ENCODE measurements at regions not wholly inside any gene's neighbourhood (a gene's known extent, or its start where the extent isn't known, plus 50 kb on each side); places are given as distances from the start of the nearest gene placed in this dataset.

DNA sequence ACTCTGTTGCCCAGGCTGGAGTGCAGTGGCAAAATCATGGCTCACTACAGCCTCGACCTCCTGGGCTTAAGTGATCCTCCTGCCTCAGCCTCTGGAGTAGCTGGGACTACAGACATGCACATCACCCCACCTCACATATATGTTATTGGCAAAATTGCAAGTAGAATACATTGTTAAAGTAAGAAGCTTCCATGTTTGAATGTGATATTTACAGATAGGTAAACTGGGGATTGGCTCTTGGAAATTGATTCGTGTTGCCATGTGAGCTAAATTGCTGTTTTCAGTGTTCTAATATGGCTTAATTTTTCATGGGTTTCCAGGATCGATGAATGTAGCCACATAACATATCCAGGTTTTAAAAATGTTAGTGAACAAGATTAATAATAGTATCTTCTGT lies 149.0 kb upstream of the ZNF217 start:
- Mint-ChIP-seq H3K27me3 (ENCODE audit: low read depth in 3 of 3) (peaks cover 0 to 2% (median 2%) of the 10 kb centered on the region in 3 donors), H3K4me1 (peaks cover 12 to 22% of the 10 kb centered on the region in 2 donors), H3K4me3 (no peak overlapping the region), H3K27ac (no peak overlapping the region), H3K9me3 (no peaks in the 10 kb centered on the region), H3K36me3 (peaks cover 0 to 3% (median 0%) of the 10 kb centered on the region in 3 donors)
- DNase-seq = no peak

DNA sequence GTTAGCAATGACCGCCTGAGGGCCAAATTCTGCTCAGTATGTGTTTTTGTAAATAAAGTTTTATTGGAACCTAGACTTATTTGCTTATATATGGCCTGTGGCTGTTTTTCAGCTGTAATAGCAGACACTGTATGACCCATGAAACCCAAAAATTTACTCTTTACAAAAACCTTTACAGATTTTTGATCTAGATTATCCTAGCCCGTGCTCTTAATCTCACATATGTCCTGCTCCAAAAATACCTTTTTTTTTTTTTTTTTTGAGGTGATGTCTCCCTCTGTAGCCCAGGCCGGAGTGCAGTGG lies 148.0 kb upstream of the ZNF217 start:
- H3K27me3 Mint-ChIP-seq (ENCODE audit: low read depth in 3 of 3) = peaks cover 0 to 5% (median 0%) of the 10 kb centered on the region in 3 donors
- peaks cover 0 to 3% (median 0%) of the 10 kb centered on the region in 3 donors for H3K36me3 Mint-ChIP-seq
- no peak for DNase-seq
- no peak overlapping the region for H3K27ac Mint-ChIP-seq
- no peaks in the 10 kb centered on the region for H3K9me3 Mint-ChIP-seq
- peaks cover 21 to 32% of the 10 kb centered on the region in 2 donors for H3K4me1 Mint-ChIP-seq
- no peak overlapping the region for H3K4me3 Mint-ChIP-seq

DNA sequence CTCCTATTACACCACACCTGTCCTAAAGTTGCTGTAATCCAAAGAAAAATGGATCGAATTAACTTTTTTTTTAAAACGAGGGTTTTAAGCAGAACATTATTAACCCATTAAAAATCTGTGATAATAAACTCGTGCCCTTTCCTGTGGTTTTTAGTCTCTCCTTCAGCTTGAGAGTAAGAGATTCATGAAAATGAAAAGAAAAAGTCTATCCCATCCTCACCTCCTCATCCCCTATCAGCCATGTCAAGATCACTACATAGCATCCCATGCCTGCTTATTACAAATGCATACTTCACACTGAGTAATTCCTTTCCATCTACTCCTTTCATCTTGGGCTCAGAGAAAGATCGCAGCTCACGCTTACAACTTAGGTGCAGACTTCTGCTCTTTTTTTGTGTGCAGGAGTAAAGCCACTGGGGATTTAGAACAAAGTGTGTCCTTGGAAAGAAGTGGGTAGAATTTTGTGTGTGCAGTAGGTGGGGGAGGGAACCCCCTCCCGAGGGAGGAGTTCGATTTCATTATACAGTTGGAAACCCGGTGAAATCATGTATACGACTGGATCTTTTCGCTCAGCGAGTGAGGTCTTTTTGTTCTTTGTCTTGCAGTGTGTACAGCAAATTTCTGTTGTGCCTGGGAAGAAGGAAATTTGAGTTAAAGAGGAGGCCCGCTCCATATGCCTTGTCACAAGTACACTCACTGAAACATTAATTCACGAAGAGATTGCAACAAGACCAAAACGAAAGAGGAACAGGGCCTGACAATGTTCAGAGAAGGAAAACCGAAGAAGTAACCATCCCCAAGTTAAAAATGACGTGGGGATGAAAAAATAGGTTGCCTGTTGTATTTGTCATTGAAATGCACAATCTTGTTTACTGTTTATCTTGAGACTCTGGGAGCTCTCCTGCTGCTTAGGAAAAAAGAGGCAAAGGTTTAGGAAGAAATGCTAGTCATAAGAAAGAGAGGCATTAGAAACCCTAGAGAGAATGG lies 146.5 kb upstream of the ZNF217 start:
- Mint-ChIP-seq H3K4me1 (peaks cover 29 to 44% of the 10 kb centered on the region in 2 donors), H3K27ac (peak overlapping the region in 5 of 6 donors; percentile 21 to 88 (median 64)), H3K36me3 (peaks cover 0 to 3% (median 0%) of the 10 kb centered on the region in 3 donors), H3K4me3 (peak overlapping the region; percentile 4 to 79 (median 69)), H3K9me3 (no peaks in the 10 kb centered on the region), H3K27me3 (ENCODE audit: low read depth in 3 of 3) (peaks cover 0 to 7% (median 5%) of the 10 kb centered on the region in 3 donors)
- no peak for DNase-seq

DNA sequence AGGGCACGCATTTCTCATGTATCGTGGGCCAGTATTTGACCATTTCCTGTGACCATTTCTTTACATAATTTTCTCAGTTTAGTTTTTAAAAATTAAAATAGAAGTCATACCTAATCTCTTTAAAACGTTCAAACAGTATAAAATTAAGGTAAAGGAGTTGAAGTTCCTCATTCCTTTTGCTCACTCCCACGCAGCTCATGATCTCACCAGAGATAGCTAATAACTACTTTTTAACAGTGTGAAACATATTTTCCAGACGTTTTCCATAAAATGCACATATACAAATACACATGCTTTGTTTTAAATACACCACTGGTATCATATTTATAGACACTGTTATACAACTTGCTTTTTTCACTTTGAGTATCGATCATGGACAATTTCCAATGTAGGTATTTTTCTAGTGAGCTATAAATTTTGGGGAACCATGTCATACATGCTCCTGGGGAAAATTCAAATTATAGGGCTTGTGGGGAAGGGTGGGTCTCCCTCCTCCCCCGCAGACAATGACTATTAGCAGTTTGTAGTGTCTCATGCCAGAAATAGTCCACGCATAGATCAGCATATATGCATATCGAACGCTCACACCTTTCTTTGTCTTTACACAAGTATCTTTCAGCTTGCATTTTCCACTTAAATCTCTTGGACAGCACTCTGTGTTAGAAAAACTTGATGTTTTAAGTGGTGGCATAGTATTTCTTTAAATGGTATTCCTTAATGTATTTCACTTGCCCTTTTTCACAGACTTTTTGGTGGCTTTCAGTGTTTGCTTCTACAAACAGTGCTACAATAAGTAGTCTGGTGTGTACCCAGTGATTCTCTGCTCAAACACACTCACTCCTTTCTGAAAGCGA lies 145.5 kb upstream of the ZNF217 start:
- H3K36me3 Mint-ChIP-seq = peaks cover 0 to 3% (median 0%) of the 10 kb centered on the region in 3 donors
- peak overlapping the region in 1 of 6 donors; percentile 64 for H3K27ac Mint-ChIP-seq
- no peak overlapping the region for H3K4me3 Mint-ChIP-seq
- DNase-seq = no peak
- H3K27me3 Mint-ChIP-seq (ENCODE audit: low read depth in 3 of 3) = peaks cover 0 to 7% (median 5%) of the 10 kb centered on the region in 3 donors
- H3K9me3 Mint-ChIP-seq = no peaks in the 10 kb centered on the region
- peaks cover 29 to 44% of the 10 kb centered on the region in 2 donors for H3K4me1 Mint-ChIP-seq

DNA sequence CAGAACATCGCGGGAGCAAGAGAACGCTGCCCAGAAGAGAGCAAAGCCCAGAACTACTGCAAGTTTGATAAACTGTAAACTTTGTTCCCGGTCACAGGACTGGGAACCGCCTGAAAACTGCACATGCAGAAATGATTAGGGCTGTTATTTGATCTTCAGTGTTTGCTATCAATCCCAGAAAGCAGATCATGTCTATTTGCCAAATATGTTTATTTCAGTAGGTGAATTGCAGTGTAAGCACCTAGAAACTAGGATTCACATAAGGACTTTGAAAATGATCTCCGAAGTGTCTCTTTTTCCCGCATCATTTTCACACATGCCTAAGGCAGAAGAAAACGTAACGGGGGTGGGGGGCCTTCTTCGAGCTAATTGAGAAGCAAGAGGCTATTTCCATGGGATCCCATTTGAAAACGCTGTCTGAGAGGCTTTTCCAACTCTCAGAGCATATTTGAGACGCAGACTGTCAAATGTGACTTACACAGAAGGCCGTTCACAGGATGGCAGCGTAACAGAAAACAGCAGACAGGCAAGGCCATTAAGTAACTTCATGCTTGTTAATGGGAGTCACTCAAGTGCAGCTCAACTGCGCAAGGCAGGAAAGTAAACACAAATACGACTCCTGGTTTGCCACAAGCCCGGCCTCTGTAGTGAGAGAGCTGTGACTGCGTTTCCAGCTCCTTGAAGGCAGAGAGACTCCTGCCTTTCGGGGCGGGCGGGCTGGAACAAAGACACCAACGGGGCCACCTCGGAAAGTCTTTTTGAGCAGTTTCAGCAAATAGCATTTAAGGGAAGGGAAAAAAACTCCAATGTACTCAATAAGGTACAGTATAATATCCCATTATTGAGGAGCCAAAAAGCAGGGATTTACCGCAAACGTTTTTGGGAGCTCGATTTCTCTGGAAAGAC lies 144.7 kb upstream of the ZNF217 start:
- no peak overlapping the region for H3K4me3 Mint-ChIP-seq
- no peak for DNase-seq
- peak overlapping the region in 1 of 6 donors; percentile 27 for H3K27ac Mint-ChIP-seq
- peaks cover 29 to 44% of the 10 kb centered on the region in 2 donors for H3K4me1 Mint-ChIP-seq
- H3K36me3 Mint-ChIP-seq = peaks cover 0 to 2% (median 0%) of the 10 kb centered on the region in 3 donors
- H3K9me3 Mint-ChIP-seq = peaks cover 0 to 1% (median 0%) of the 10 kb centered on the region in 6 donors
- peaks cover 0 to 7% (median 5%) of the 10 kb centered on the region in 3 donors for H3K27me3 Mint-ChIP-seq (ENCODE audit: low read depth in 3 of 3)

DNA sequence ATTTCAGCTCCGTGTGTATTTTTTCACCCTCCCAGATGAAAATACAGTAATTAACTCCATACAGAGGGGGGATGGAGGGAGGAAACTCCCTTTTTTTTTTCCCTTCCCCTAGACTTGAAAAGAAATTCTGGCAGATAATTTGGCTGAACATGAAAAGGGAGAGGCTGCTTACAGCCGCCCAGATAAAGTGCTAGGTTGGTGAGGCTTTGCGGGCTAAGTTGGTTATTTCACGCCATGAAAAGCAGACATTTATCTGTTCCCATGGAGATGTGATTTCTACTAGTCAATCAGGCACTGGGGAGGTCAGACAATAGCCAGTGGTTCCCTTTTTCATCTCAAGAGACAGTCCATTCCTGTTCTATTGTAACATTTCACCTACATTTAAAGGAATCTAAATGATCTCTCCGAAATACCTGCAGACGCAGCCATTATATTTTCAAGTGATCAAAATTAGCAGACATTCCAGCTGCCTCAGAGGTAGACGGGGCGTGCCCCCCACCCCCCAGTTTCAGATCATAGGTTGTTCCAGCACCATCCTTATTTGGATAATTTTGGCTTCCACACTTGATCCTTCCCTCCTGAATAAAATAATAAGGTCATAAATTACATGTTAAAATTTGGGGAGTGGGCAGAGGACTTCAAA lies 143.9 kb upstream of the ZNF217 start:
- H3K27ac Mint-ChIP-seq = peak overlapping the region in 4 of 6 donors; percentile 56 to 77 (median 64)
- peaks cover 1 to 8% (median 7%) of the 10 kb centered on the region in 3 donors for H3K27me3 Mint-ChIP-seq (ENCODE audit: low read depth in 3 of 3)
- peaks cover 0 to 1% (median 0%) of the 10 kb centered on the region in 6 donors for H3K9me3 Mint-ChIP-seq
- peak overlapping the region in 3 of 5 donors; percentile 57 to 60 (median 59) for H3K4me3 Mint-ChIP-seq
- peaks cover 0 to 6% (median 0%) of the 10 kb centered on the region in 3 donors for H3K36me3 Mint-ChIP-seq
- peaks cover 29 to 44% of the 10 kb centered on the region in 2 donors for H3K4me1 Mint-ChIP-seq
- no peak for DNase-seq

DNA sequence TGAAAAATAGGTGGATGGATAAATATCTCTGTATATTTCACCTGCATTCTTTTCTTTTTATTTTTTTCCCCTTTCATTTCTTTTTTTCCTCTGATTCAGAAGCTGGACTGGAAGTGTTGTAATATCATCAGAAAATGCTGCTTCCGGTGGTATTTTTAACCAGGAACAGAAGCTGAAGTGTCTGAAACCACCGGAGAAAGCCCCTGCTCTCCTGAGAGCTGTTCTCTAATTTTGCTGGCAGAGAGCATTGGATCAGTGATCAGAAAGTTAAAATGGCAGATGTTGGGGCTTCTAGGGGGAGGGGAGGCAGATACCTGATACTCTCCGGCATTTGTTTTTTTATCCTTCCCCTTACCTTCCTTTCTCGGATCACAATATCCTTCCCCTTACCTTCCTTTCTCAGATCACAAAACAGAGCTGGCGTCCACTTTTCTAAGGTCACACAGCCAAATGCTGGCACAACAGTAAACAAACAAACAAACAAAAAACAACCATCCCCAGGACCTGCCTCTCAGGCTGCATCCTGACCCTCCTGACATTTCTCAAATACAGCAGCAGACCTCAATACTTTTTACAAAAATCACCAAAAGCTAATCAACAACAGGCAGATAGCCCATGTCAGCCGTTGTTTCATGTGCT lies 143.2 kb upstream of the ZNF217 start:
- Mint-ChIP-seq H3K27ac (peak overlapping the region; percentile 13 to 81 (median 64)), H3K36me3 (peaks cover 0 to 6% (median 0%) of the 10 kb centered on the region in 3 donors)
- peak in 2 of 3 donors; percentile 14 to 42 for DNase-seq

DNA sequence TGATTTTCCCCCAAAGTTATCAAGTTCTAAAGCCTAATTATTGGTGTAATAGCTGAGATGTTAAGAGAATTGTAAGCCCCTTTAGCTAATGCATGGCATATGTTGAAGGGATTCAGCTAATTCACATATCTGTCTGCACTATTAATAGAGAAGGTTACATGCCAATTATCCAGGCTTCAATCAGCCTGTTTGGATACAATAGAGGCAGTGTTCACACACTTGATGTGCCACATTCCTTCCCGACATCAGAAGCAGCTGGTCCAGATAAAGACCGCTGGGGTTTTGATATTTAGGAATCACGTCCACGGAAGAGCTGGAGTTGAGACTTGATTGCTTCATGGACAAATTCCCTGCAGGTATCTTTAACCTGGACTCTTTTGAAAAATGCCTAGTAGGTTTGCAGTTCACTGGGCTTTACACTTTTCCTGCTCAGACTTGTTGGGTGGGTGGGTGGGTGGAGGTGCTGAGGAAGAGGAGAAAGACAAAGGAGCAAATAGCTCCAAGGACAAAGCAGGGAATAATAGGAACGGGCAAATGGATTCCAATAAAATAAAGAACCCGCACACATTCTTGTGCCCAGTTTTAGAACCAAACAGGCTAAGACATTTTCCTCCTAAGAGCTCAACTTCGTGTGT lies 142.6 kb upstream of the ZNF217 start:
- peak overlapping the region in 5 of 6 donors; percentile 20 to 77 (median 56) for H3K27ac Mint-ChIP-seq
- H3K4me1 Mint-ChIP-seq = peaks cover 29 to 42% of the 10 kb centered on the region in 2 donors
- H3K36me3 Mint-ChIP-seq = peaks cover 0 to 6% (median 0%) of the 10 kb centered on the region in 3 donors
- peak overlapping the region; percentile 31 to 60 (median 57) for H3K4me3 Mint-ChIP-seq
- peaks cover 0 to 1% (median 0%) of the 10 kb centered on the region in 6 donors for H3K9me3 Mint-ChIP-seq
- peaks cover 1 to 10% (median 7%) of the 10 kb centered on the region in 3 donors for H3K27me3 Mint-ChIP-seq (ENCODE audit: low read depth in 3 of 3)
- no peak for DNase-seq

More for the DNA sequence above, 143.2 kb upstream of the ZNF217 start:
- Mint-ChIP-seq H3K4me1 (peaks cover 29 to 44% of the 10 kb centered on the region in 2 donors), H3K9me3 (peaks cover 0 to 1% (median 0%) of the 10 kb centered on the region in 6 donors), H3K4me3 (peak overlapping the region; percentile 31 to 60 (median 57)), H3K27me3 (ENCODE audit: low read depth in 3 of 3) (peaks cover 1 to 10% (median 7%) of the 10 kb centered on the region in 3 donors)

DNA sequence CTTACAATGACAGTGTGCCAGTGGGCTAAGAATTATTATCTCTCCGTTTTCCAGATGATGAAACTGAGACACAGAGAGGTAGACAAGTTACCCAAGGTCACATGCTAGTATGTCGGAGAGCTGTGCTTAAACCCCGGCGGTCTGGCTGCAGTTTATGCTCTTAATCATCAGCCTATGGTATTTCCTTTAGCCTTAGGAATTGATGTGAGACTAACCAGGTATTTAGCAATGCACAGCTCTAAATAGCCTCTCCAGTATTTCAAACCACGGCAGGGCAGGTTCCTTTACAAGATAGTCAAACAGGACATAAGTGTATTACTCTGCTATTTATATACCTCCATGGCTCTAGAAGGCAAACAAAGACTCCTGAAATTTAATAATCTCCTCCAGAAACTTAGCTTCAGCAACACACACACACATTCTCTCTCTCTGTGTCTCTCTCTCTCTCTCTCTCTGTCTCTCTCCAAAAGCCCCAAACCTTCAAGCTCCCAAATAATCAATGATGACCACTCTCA lies 142.0 kb upstream of the ZNF217 start:
- H3K9me3 Mint-ChIP-seq = peaks cover 0 to 1% (median 0%) of the 10 kb centered on the region in 6 donors
- no peak for DNase-seq
- peaks cover 3 to 10% (median 7%) of the 10 kb centered on the region in 3 donors for H3K27me3 Mint-ChIP-seq (ENCODE audit: low read depth in 3 of 3)
- H3K4me3 Mint-ChIP-seq = no peak overlapping the region
- peaks cover 0 to 6% (median 0%) of the 10 kb centered on the region in 3 donors for H3K36me3 Mint-ChIP-seq
- H3K4me1 Mint-ChIP-seq = peaks cover 27 to 35% of the 10 kb centered on the region in 2 donors
- peak overlapping the region in 1 of 6 donors; percentile 8 for H3K27ac Mint-ChIP-seq

DNA sequence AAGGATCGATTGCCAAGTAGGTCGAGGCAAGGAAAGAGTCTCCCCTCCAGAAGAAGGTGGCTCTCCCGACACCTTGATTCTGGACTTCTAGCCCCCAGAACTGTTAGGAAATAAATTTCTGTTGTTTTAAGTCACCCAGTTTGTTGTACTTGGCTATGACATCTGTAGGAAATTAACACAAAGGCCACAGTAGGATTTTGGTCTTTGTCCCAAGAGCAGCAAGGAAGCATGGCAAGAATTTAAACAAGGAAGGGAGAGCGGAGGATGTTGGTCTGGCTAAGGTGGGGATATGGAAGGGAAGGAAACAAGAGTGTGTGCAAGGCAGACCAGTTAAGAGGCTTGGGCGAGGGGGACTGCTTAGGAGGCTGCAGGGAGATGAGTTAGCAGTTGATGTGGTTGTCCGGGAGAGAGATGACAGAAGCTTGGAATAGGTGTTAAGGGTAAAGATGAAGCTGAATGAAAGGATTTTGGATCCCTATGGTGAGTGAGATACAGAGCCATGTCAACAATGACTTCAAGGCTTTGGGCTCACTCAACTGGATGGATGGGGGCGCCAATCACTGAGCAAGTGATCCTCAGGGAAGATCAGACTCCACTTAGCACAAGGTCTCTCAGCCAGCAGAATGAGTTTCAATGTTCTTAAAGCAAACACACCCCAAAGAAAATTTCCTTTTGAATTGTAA lies 140.5 kb upstream of the ZNF217 start:
- H3K27me3 Mint-ChIP-seq (ENCODE audit: low read depth in 3 of 3) = peaks cover 3 to 9% (median 7%) of the 10 kb centered on the region in 3 donors
- H3K9me3 Mint-ChIP-seq = peaks cover 0 to 1% (median 0%) of the 10 kb centered on the region in 6 donors
- H3K36me3 Mint-ChIP-seq = peaks cover 0 to 6% (median 0%) of the 10 kb centered on the region in 3 donors
- H3K4me1 Mint-ChIP-seq = peaks cover 25 to 32% of the 10 kb centered on the region in 2 donors
- DNase-seq = no peak
- H3K4me3 Mint-ChIP-seq = no peak overlapping the region
- no peak overlapping the region for H3K27ac Mint-ChIP-seq

DNA sequence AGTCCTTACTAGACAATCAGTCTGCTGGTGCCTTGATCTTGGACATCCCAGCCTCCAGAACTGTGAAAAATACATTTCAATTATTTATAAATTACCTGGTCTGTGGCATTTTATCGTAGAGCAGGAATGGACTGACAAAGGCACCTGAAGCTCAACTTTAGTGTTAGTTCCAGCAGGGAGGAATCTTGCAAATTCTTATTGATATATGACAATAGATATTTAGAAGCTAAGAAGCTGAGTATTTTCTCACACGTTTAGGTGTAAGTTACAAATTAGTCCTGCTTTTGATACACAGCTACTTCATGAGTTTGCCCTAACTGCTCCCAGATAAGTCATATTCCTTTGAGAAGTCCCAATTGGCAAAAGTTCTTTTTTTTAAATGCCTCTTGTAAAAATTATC lies 138.0 kb upstream of the ZNF217 start:
- peaks cover 0 to 1% (median 0%) of the 10 kb centered on the region in 6 donors for H3K9me3 Mint-ChIP-seq
- H3K4me1 Mint-ChIP-seq = peaks cover 18 to 26% of the 10 kb centered on the region in 2 donors
- no peak overlapping the region for H3K4me3 Mint-ChIP-seq
- H3K27me3 Mint-ChIP-seq (ENCODE audit: low read depth in 3 of 3) = peaks cover 3 to 9% (median 7%) of the 10 kb centered on the region in 3 donors
- no peak overlapping the region for H3K27ac Mint-ChIP-seq
- no peak for DNase-seq
- peaks cover 0 to 6% (median 0%) of the 10 kb centered on the region in 3 donors for H3K36me3 Mint-ChIP-seq
